ENCODE measurements at regions not wholly inside any gene's neighbourhood (a gene's known extent, or its start where the extent isn't known, plus 50 kb on each side); places are given as distances from the start of the nearest gene placed in this dataset.

GRCh38 chr15:25587616-25588340 is 149.0 kb upstream of the UBE3A start:
- no peak overlapping the region for H3K23ac ChIP-seq (ENCODE audit: low read depth, low read length)
- H2AK9ac ChIP-seq (replicated peaks; ENCODE audit: low read depth, low read length, poor library complexity) = no peak overlapping the region
- dilution Hi-C loops (cut with HindIII; ENCODE audit: low sequenced_read_pairs, unreplicated experiment) (no loop called here), in situ Hi-C loops (cut with MboI; ENCODE audit: low sequenced_read_pairs) (no loop called here), intact Hi-C loops (cut with micrococcal nuclease) (loop anchor here (10.0 kb wide), 1 partner anchor 63 kb away; no protein-coding TSS in a partner anchor)
- no peaks in the 10 kb centered on the region for H3K4me1 ChIP-seq (ENCODE audit: control insufficient read depth, insufficient read depth, low read length)
- H3K4me3 ChIP-seq (ENCODE audit: insufficient read depth, low read depth, low read length) = no peak overlapping the region
- H3K18ac ChIP-seq (ENCODE audit: low read depth, low read length) = no peak overlapping the region
- no peak overlapping the region for H3K14ac ChIP-seq (replicated peaks; ENCODE audit: low read depth, low read length)
- ChIA-PET CTCF (no interaction called here), POLR2A (ENCODE audit: unreplicated experiment) (no interaction called here)
- DNase-seq = no peak
- H3K9ac ChIP-seq (ENCODE audit: low read depth, low read length) = no peak overlapping the region
- BruUV-seq (replicated peaks) = no TSS peak
- H2BK20ac ChIP-seq (ENCODE audit: low read depth, low read length) = no peak overlapping the region
- no peak overlapping the region for H4K8ac ChIP-seq (ENCODE audit: low read depth in 2 of 2, low read length in 2 of 2)
- H3K4me2 ChIP-seq (ENCODE audit: low read depth, low read length) = no peak overlapping the region
- no peaks in the 10 kb centered on the region for H3K79me1 ChIP-seq (ENCODE audit: low read depth in 1 of 2, low read length in 2 of 2)
- H3K27ac ChIP-seq (ENCODE audit: insufficient read depth, low read length) = no peak overlapping the region
- H3K9me1 ChIP-seq (ENCODE audit: insufficient read depth, low read length) = no peaks in the 10 kb centered on the region
- no peak overlapping the region for H4K5ac ChIP-seq (ENCODE audit: low read depth, low read length)
- no peak overlapping the region for H2AK5ac ChIP-seq (ENCODE audit: low read depth, low read length)
- no peak overlapping the region for H2BK5ac ChIP-seq (ENCODE audit: low read depth, low read length, poor library complexity, severe bottlenecking)
- H2BK15ac ChIP-seq (ENCODE audit: low read depth, low read length) = no peak overlapping the region
- H2BK120ac ChIP-seq (ENCODE audit: low read depth, low read length) = no peak overlapping the region
- no peaks in the 10 kb centered on the region for H3K36me3 ChIP-seq (ENCODE audit: control insufficient read depth, insufficient read depth, low read length)
- TF ChIP-seq RCOR1 (IDR thresholded peaks at IDR 0.05; ENCODE audit: insufficient replicate concordance, low read length) = no peak
- TF ChIP-seq NFE2L2 (IDR thresholded peaks at IDR 0.05; ENCODE audit: low read depth, low read length) = no peak
- H4K91ac ChIP-seq (ENCODE audit: insufficient read depth, low read depth, low read length) = no peak overlapping the region
- H3K56ac ChIP-seq (ENCODE audit: extremely low read depth, insufficient read depth, low read length) = no peak overlapping the region
- H3K27me3 ChIP-seq (ENCODE audit: control insufficient read depth, insufficient read depth, low read length) = no peaks in the 10 kb centered on the region
- no peak overlapping the region for H2AFZ ChIP-seq (replicated peaks; ENCODE audit: low read length, poor library complexity)
- H3K4ac ChIP-seq (ENCODE audit: low read depth, low read length) = no peak overlapping the region
- no peak for ATAC-seq (ENCODE audit: low read depth)
- H4K20me1 ChIP-seq (ENCODE audit: insufficient read depth, low read length) = no peaks in the 10 kb centered on the region
- WGBS, 2 experiments (ENCODE audit: extremely low coverage in 2 of 2, insufficient read length in 1 of 2) = 20% methylated on average over 1 of the region's 7 CpGs; no CpG with 5 or more reads in 1 of the 2 experiments
- H3K9me3 ChIP-seq (ENCODE audit: control insufficient read depth, insufficient read depth, low read length) = no peaks in the 10 kb centered on the region

All from IMR-90 (cell line).